ENCODE measurements at regions not wholly inside any gene's neighbourhood (a gene's known extent, or its start where the extent isn't known, plus 50 kb on each side); places are given as distances from the start of the nearest gene placed in this dataset.

DNA sequence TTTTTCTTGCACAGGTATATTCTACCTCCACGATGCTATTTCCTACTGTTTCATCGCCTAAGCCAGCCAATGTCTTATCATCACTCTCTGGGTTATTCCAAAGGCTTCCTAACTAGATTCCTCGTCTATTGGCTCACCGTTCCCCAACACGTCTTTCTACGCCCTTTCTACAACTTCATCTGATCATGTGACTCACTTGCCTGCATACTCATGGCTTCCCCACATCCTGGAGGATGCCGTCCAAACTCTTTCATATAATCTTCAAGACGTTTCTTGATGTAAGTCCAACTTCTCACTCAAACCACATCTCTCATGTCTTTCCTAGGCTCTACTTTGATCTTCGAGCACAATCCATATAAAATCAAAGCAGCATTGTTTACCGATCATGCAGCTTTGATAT, 322.0 kb upstream of the PPARGC1A start:
- no peaks in the 10 kb centered on the region for H3K27me3 ChIP-seq (replicated peaks in 1 of 4; ENCODE audit: control insufficient read depth in 3 of 4, extremely low read depth in 1 of 4, insufficient read depth in 3 of 4, low read length in 3 of 4)
- no peak overlapping the region for H2AK5ac ChIP-seq (ENCODE audit: low read depth, low read length)
- CTCF ChIA-PET (ENCODE audit: partially characterized antibody): interaction anchor here (1.3 kb wide), 1 partner anchor 245 kb away, joined by 4 read pairs; no protein-coding TSS in a partner anchor
- POLR2A ChIA-PET (ENCODE audit: partially characterized antibody): interaction anchor here (1.0 kb wide), 1 partner anchor 111 kb away, joined by 3 read pairs; no protein-coding TSS in a partner anchor
- DNase-seq (ENCODE audit: low read depth in 1 of 2, low spot score in 2 of 2): no peak
- no peak for TF ChIP-seq TCF12 (IDR thresholded peaks at IDR 0.05; ENCODE audit: low read depth, low read length)
- no peak for TF ChIP-seq JUND (IDR thresholded peaks at IDR 0.05; ENCODE audit: low read length)
- no peak for TF ChIP-seq CREB1 (IDR thresholded peaks at IDR 0.05)
- TF ChIP-seq SP2 (IDR thresholded peaks at IDR 0.05; ENCODE audit: low read length): no peak
- TF ChIP-seq POLR2A (IDR thresholded peaks at IDR 0.05; ENCODE audit: control extremely low read depth in 1 of 2, low read depth in 2 of 2, low read length in 2 of 2): no peak
- no peak overlapping the region for H2BK5ac ChIP-seq (ENCODE audit: low read depth, low read length)
- no peaks in the 10 kb centered on the region for H3K9me3 ChIP-seq (ENCODE audit: insufficient read depth in 2 of 2, low read depth in 1 of 2, low read length in 1 of 2)
- no peak overlapping the region for H2BK15ac ChIP-seq (ENCODE audit: low read length)
- H4K8ac ChIP-seq (ENCODE audit: extremely low read depth, insufficient read depth, low read length): no peak overlapping the region
- H4K91ac ChIP-seq (replicated peaks; ENCODE audit: insufficient read length, low read length): no peak overlapping the region
- H3K79me1 ChIP-seq (ENCODE audit: low read depth, low read length): no peaks in the 10 kb centered on the region
- H3K23me2 ChIP-seq (ENCODE audit: low read depth, low read length): no peaks in the 10 kb centered on the region
- H3K4me3 ChIP-seq (ENCODE audit: extremely low read depth in 1 of 4, insufficient read depth in 2 of 4, low read depth in 3 of 4, low read length in 4 of 4): no peak overlapping the region
- no peak overlapping the region for H2BK12ac ChIP-seq (ENCODE audit: low read depth, low read length)
- no peak overlapping the region for H3K23ac ChIP-seq (ENCODE audit: insufficient read length)
- FAIRE-seq: no peak
- no peaks in the 10 kb centered on the region for H3K36me3 ChIP-seq (ENCODE audit: control insufficient read depth in 2 of 4, insufficient read depth in 4 of 4, low read length in 3 of 4)
- H4K20me1 ChIP-seq (replicated peaks in 1 of 2; ENCODE audit: control insufficient read depth in 1 of 2, insufficient read depth in 2 of 2, low read length in 2 of 2): no peaks in the 10 kb centered on the region
- H2BK120ac ChIP-seq (replicated peaks; ENCODE audit: low read depth, low read length): no peak overlapping the region
- H3K27ac ChIP-seq (ENCODE audit: low read depth, low read length): no peak overlapping the region
- no peak overlapping the region for H2AFZ ChIP-seq (ENCODE audit: low read length)
- WGBS, 2 experiments (ENCODE audit: extremely low coverage in 1 of 2, insufficient coverage in 1 of 2, insufficient read length in 1 of 2, insufficient replicate concordance in 2 of 2, low coverage in 1 of 2, low lambda C conversion rate in 2 of 2, missing lambda C conversion rate in 1 of 2): 87% methylated on average over 10 of the region's 10 CpGs; no CpG with 5 or more reads in 1 of the 2 experiments
- no peak overlapping the region for H3K56ac ChIP-seq (replicated peaks; ENCODE audit: insufficient read length, low read depth, low read length)
- H4K5ac ChIP-seq (ENCODE audit: insufficient read length, low read depth, low read length): no peak overlapping the region
- no peak overlapping the region for H3K14ac ChIP-seq (ENCODE audit: insufficient read length)
- H3K18ac ChIP-seq (ENCODE audit: extremely low read depth, low read length): no peak overlapping the region
- peaks cover 0 to 3% (median 0%) of the 10 kb centered on the region in 4 experiments; a peak in 2 of 7 replicates for H3K4me1 ChIP-seq (replicated peaks in 1 of 4; ENCODE audit: control insufficient read depth in 3 of 4, insufficient read depth in 4 of 4, low read length in 3 of 4)
- H2BK20ac ChIP-seq (ENCODE audit: low read length): no peak overlapping the region
- no peaks in the 10 kb centered on the region for H3K79me2 ChIP-seq (ENCODE audit: control insufficient read depth in 1 of 2, insufficient read depth in 2 of 2, low read length in 2 of 2)
- no peak overlapping the region for H3K4ac ChIP-seq (replicated peaks; ENCODE audit: insufficient read length, low read depth, low read length)
- H3K9ac ChIP-seq (replicated peaks in 1 of 4; ENCODE audit: extremely low read depth in 1 of 4, low read depth in 3 of 4, low read length in 3 of 4): no peak overlapping the region
- H3K4me2 ChIP-seq (ENCODE audit: insufficient read depth in 1 of 2, low read depth in 2 of 2, low read length in 2 of 2): no peak overlapping the region
